ENCODE measurements at regions not wholly inside any gene's neighbourhood (a gene's known extent, or its start where the extent isn't known, plus 50 kb on each side); places are given as distances from the start of the nearest gene placed in this dataset.
"Not testable (repeated sequence)": the region's sequence is repeated elsewhere in the genome, so short reads cannot be mapped to it uniquely, and the experiment has no call there.

- in situ Hi-C loops (cut with HindIII; ENCODE audit: low sequenced_read_pairs): no loop called here
- no peak for DNase-seq (ENCODE audit: low read depth, low spot score)
- no peak overlapping the region for H3K4me3 ChIP-seq (ENCODE audit: low read depth, low read length)
- no peak for TF ChIP-seq CTCF (IDR thresholded peaks at IDR 0.05; ENCODE audit: low read depth, low read length)
Measured at GRCh38 chrX:125604448-125604847, 284.8 kb downstream of the TEX13C start.

GRCh38 chrX:125605145-125605544 is 285.5 kb downstream of the TEX13C start:
- in situ Hi-C loops (cut with HindIII; ENCODE audit: low sequenced_read_pairs): no loop called here
- TF ChIP-seq CTCF (IDR thresholded peaks at IDR 0.05; ENCODE audit: low read depth, low read length): no peak
- DNase-seq (ENCODE audit: low read depth, low spot score): no peak
- no peak overlapping the region for H3K4me3 ChIP-seq (ENCODE audit: low read depth, low read length)

GRCh38 chrX:125614591-125615343 is 295.1 kb downstream of the TEX13C start:
- in situ Hi-C loops (cut with HindIII; ENCODE audit: low sequenced_read_pairs): not testable (repeated sequence)

GRCh38 chrX:125620715-125621587 is 301.3 kb downstream of the TEX13C start:
- TF ChIP-seq CTCF (IDR thresholded peaks at IDR 0.05; ENCODE audit: low read depth, low read length): no peak
- DNase-seq (ENCODE audit: low read depth, low spot score): no peak
- H3K4me3 ChIP-seq (ENCODE audit: low read depth, low read length): no peak overlapping the region
- in situ Hi-C loops (cut with HindIII; ENCODE audit: low sequenced_read_pairs): no loop called here

More at GRCh38 chrX:125614591-125615343, 295.1 kb downstream of the TEX13C start:
- H3K4me3 ChIP-seq (ENCODE audit: low read depth, low read length); DNase-seq (ENCODE audit: low read depth, low spot score): not testable (repeated sequence)

GRCh38 chrX:125621588-125621927 is 301.9 kb downstream of the TEX13C start:
- TF ChIP-seq CTCF (IDR thresholded peaks at IDR 0.05; ENCODE audit: low read depth, low read length): no peak
- in situ Hi-C loops (cut with HindIII; ENCODE audit: low sequenced_read_pairs): no loop called here
- no peak overlapping the region for H3K4me3 ChIP-seq (ENCODE audit: low read depth, low read length)
- no peak for DNase-seq (ENCODE audit: low read depth, low spot score)

GRCh38 chrX:125622899-125623298 is 303.2 kb downstream of the TEX13C start:
- in situ Hi-C loops (cut with HindIII; ENCODE audit: low sequenced_read_pairs): no loop called here
- no peak for TF ChIP-seq CTCF (IDR thresholded peaks at IDR 0.05; ENCODE audit: low read depth, low read length)
- DNase-seq (ENCODE audit: low read depth, low spot score): peak; percentile 5
- H3K4me3 ChIP-seq (ENCODE audit: low read depth, low read length): no peak overlapping the region

GRCh38 chrX:125627676-125628075 is 308.0 kb downstream of the TEX13C start:
- no peak overlapping the region for H3K4me3 ChIP-seq (ENCODE audit: low read depth, low read length)
- DNase-seq (ENCODE audit: low read depth, low spot score): no peak
- no peak for TF ChIP-seq CTCF (IDR thresholded peaks at IDR 0.05; ENCODE audit: low read depth, low read length)
- in situ Hi-C loops (cut with HindIII; ENCODE audit: low sequenced_read_pairs): no loop called here
